ENCODE measurements at regions not wholly inside any gene's neighbourhood (a gene's known extent, or its start where the extent isn't known, plus 50 kb on each side); places are given as distances from the start of the nearest gene placed in this dataset.

- DNase-seq (ENCODE audit: low read depth), result no peak
- no peak for TF ChIP-seq CTCF (IDR thresholded peaks at IDR 0.05; ENCODE audit: insufficient read depth, low read depth, low read length, missing control alignments)
- no peak overlapping the region for H3K4me3 ChIP-seq (ENCODE audit: low read length)
These were observed 332.2 kb downstream of the ALG10 start for GRCh38 chr12:34354239-34355200.

DNA sequence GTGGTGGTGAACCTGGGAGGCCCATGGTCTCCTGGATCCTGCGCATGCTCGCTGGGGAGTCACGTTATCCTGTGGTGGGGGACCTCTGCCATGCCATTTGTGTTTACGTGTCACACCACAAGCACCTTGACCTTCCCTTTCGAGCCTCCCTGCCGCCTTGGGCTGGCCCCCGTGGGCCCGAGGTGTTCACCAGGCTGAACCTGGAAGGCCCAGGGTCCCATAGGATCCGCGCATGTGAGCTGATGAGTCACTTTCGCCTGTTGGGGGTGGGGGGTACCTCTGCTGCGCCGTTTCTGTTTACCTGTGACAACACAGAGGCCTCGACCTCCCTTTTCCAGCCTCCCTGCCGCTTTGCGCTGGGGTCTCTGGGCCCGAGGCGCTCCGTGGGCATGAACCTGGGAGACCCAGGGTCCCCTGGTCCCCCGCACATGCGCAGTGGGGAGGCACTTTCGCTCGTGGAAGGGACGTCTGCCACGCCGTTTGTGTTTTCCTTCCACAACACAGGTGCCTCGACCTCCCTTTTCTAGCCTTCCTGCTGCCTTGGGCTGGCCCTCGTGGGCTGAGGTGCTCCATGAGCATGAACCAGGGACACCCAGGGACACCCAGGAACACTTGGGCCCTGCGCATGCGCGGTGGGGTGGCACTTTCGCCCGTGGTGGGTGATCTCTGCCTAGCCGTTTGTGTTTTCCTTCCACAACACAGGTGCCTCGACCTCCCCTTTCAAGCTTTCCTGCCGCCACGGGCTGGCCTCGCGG lies 334.1 kb downstream of the ALG10 start:
- no peak for DNase-seq (ENCODE audit: low read depth)
- TF ChIP-seq CTCF (IDR thresholded peaks at IDR 0.05; ENCODE audit: insufficient read depth, low read depth, low read length, missing control alignments), result no peak
- no peak overlapping the region for H3K4me3 ChIP-seq (ENCODE audit: low read length)

- TF ChIP-seq CTCF (IDR thresholded peaks at IDR 0.05; ENCODE audit: insufficient read depth, low read depth, low read length, missing control alignments), result no peak
- H3K4me3 ChIP-seq (ENCODE audit: low read length), result no peak overlapping the region
- DNase-seq (ENCODE audit: low read depth), result no peak
These were observed 335.5 kb downstream of the ALG10 start for GRCh38 chr12:34357791-34358190.

DNA sequence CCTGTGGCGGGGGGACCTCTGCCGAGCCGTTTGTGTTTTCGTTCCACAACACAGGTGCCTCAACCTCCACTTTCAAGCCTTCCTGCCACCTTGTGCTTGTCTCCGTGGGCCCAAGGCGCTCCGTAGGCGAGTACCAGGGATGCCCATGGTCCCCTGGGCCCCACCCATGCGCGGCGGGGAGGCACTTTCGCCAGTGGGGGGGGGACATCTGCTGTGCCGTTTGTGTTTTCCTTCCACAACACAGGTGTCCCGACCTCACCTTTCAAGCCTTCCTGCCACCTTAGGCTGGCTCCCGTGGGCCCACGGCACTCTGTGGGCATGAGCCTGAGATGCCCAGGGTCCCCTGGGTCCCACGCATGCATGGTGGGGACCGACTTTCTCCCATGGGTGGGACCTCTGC lies 335.9 kb downstream of the ALG10 start:
- no peak for TF ChIP-seq CTCF (IDR thresholded peaks at IDR 0.05; ENCODE audit: insufficient read depth, low read depth, low read length, missing control alignments)
- DNase-seq (ENCODE audit: low read depth), result no peak
- H3K4me3 ChIP-seq (ENCODE audit: low read length), result no peak overlapping the region

GRCh38 chr12:34361721-34362316 lies 339.5 kb downstream of the ALG10 start:
- no peak for DNase-seq (ENCODE audit: low read depth)
- no peak for TF ChIP-seq CTCF (IDR thresholded peaks at IDR 0.05; ENCODE audit: insufficient read depth, low read depth, low read length, missing control alignments)
- H3K4me3 ChIP-seq (ENCODE audit: low read length), result no peak overlapping the region

DNA sequence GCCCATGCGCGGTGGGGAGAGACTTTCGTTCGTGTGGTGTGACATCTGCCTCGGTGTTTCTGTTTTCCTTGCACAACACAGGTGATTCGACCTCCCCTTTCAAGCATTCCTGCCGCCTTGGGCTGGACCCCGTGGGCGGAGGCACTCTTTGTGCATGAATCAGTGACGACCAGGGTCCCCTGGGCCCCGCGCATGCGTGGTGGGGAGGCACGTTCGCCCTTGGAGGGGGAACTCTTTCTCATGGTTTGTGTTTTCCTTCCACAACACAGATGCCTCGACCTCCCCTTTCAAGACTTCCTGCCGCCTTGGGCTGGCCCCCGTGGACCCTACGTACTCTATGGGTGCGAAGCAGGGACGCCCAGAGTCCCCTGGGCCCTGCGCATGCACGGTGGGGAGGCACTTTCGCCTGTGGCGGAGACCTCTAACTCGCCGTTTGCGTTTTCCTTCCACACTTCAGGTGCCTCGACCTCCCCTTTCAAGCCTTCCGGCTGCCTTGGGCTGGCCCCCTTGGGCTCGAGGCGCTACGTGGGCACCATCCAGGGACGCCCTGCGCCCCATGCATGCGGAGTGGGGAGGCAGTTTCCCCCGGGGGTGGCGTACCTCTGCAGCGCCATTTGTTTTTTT lies 340.9 kb downstream of the ALG10 start:
- TF ChIP-seq CTCF (IDR thresholded peaks at IDR 0.05; ENCODE audit: insufficient read depth, low read depth, low read length, missing control alignments), result no peak
- no peak for DNase-seq (ENCODE audit: low read depth)
- no peak overlapping the region for H3K4me3 ChIP-seq (ENCODE audit: low read length)
